Astrocyte (in vitro differentiated cells and primary cell): ENCODE measurements at regions not wholly inside any gene's neighbourhood (a gene's known extent, or its start where the extent isn't known, plus 50 kb on each side); places are given as distances from the start of the nearest gene placed in this dataset.

ENCODE experiments used
- DNase-seq: peaks from one replicate; pipeline ENCODE4 v3.0.0-alpha.2; 2010; ENCODE audit warnings: low read depth
- FAIRE-seq: peaks from 2 replicates; lab custom pipeline; 2011; peaks lifted over from hg19 to GRCh38; lab: Jason Lieb, UNC
- H2AFZ ChIP-seq: 2 replicates; pipeline ENCODE4 v1.6.0; 2012; ENCODE audit warnings: low read depth, low read length, inconsistent platforms
- H3K27ac ChIP-seq: 2 replicates; pipeline ENCODE4 v1.5.1; 2011; ENCODE audit warnings: low read depth, low read length, inconsistent platforms
- H3K27me3 ChIP-seq: 2 replicates; pipeline ENCODE4 v1.6.0; 2011; ENCODE audit warnings: low read length, inconsistent platforms; ENCODE audit not compliant: insufficient read depth
- H3K36me3 ChIP-seq: 2 replicates; pipeline ENCODE4 v1.5.1; 2011; ENCODE audit warnings: low read length, inconsistent platforms; ENCODE audit not compliant: insufficient read depth
- H3K4me1 ChIP-seq: 2 replicates; pipeline ENCODE4 v1.5.1; 2011; ENCODE audit warnings: low read length, inconsistent platforms; ENCODE audit not compliant: insufficient read depth
- H3K4me2 ChIP-seq: 2 replicates; pipeline ENCODE4 v1.6.0; 2012; ENCODE audit warnings: low read length, inconsistent platforms
- H3K4me3 ChIP-seq: 2 replicates; pipeline ENCODE4 v1.5.1; 2011; ENCODE audit warnings: low read depth, mild to moderate bottlenecking, low read length, inconsistent platforms; ENCODE audit not compliant: insufficient read depth
- H3K79me2 ChIP-seq: 2 replicates; pipeline ENCODE4 v1.6.0; 2012; ENCODE audit warnings: mild to moderate bottlenecking, low read length, inconsistent platforms; ENCODE audit not compliant: insufficient read depth
- H3K9ac ChIP-seq: 2 replicates; pipeline ENCODE4 v1.6.0; 2012; ENCODE audit warnings: mild to moderate bottlenecking, low read length, inconsistent platforms
- H3K9me3 ChIP-seq: 2 replicates; pipeline ENCODE4 v1.5.1; 2012; ENCODE audit warnings: low read depth, mild to moderate bottlenecking, low read length, inconsistent platforms; ENCODE audit not compliant: insufficient read depth
- H4K20me1 ChIP-seq: 2 replicates; pipeline ENCODE4 v1.6.0; 2012; ENCODE audit warnings: low read length, inconsistent platforms; ENCODE audit not compliant: insufficient read depth
- H3K27ac Mint-ChIP-seq: one replicate; pipeline ENCODE4 v1.8.0; 2021; ENCODE audit warnings: mild to moderate bottlenecking, mixed read lengths; ENCODE audit not compliant: unreplicated experiment
- H3K27me3 Mint-ChIP-seq: one replicate; pipeline ENCODE4 v1.8.0; 2021; ENCODE audit warnings: low read depth, mixed read lengths; ENCODE audit not compliant: unreplicated experiment
- H3K36me3 Mint-ChIP-seq: one replicate; pipeline ENCODE4 v1.8.0; 2021; ENCODE audit warnings: low read depth, mixed read lengths; ENCODE audit not compliant: unreplicated experiment
- H3K4me1 Mint-ChIP-seq: one replicate; pipeline ENCODE4 v1.8.0; 2021; ENCODE audit warnings: low read depth, mixed read lengths; ENCODE audit not compliant: unreplicated experiment
- H3K4me3 Mint-ChIP-seq: one replicate; pipeline ENCODE4 v1.8.0; 2021; ENCODE audit warnings: mild to moderate bottlenecking, moderate library complexity, mixed read lengths; ENCODE audit not compliant: unreplicated experiment
- H3K9me3 Mint-ChIP-seq: one replicate; pipeline ENCODE4 v1.8.0; 2021; ENCODE audit warnings: mild to moderate bottlenecking, mixed read lengths; ENCODE audit not compliant: unreplicated experiment
- CTCF ChIP-seq: IDR thresholded peaks from 2 replicates; pipeline ENCODE4 v1.5.1; 2011; ENCODE audit warnings: low read depth, mild to moderate bottlenecking, inconsistent platforms, low read length, moderate library complexity; ENCODE audit not compliant: insufficient read depth
- EZH2 ChIP-seq: IDR thresholded peaks from 2 replicates; pipeline ENCODE4 v1.6.1; 2012; ENCODE audit warnings: mild to moderate bottlenecking, low read length, inconsistent platforms; ENCODE audit not compliant: insufficient read depth

GRCh38 chr22:22712666-22713365 lies 68.4 kb downstream of the GGTLC2 start:
- TF ChIP-seq CTCF (no peak), EZH2 (no peak)
- Histone ChIP-seq H3K9me3 (no peaks in the 10 kb centered on the region), H3K4me2 (no peak overlapping the region), H3K79me2 (no peaks in the 10 kb centered on the region), H3K4me1 (no peaks in the 10 kb centered on the region), H2AFZ (no peak overlapping the region), H3K27ac (no peak overlapping the region), H3K4me3 (no peak overlapping the region), H3K36me3 (no peaks in the 10 kb centered on the region), H4K20me1 (no peaks in the 10 kb centered on the region), H3K27me3 (no peaks in the 10 kb centered on the region), H3K9ac (no peak overlapping the region)
- no peak overlapping the region for H3K27ac Mint-ChIP-seq
- peaks cover 74% of the 10 kb centered on the region for H3K27me3 Mint-ChIP-seq
- H3K4me3 Mint-ChIP-seq = no peak overlapping the region
- no peaks in the 10 kb centered on the region for H3K36me3 Mint-ChIP-seq
- DNase-seq (no peak), FAIRE-seq (no peak)
- no peaks in the 10 kb centered on the region for H3K4me1 Mint-ChIP-seq
- H3K9me3 Mint-ChIP-seq = peaks cover 2% of the 10 kb centered on the region

- Histone ChIP-seq H3K36me3 (no peaks in the 10 kb centered on the region), H3K4me2 (no peak overlapping the region), H3K9me3 (no peaks in the 10 kb centered on the region), H2AFZ (no peak overlapping the region), H3K4me1 (no peaks in the 10 kb centered on the region), H3K79me2 (no peaks in the 10 kb centered on the region), H3K4me3 (no peak overlapping the region), H3K27me3 (no peaks in the 10 kb centered on the region), H4K20me1 (no peaks in the 10 kb centered on the region), H3K9ac (no peak overlapping the region), H3K27ac (no peak overlapping the region)
- no peaks in the 10 kb centered on the region for H3K4me1 Mint-ChIP-seq
- H3K4me3 Mint-ChIP-seq = no peak overlapping the region
- DNase-seq (no peak), FAIRE-seq (no peak)
- H3K9me3 Mint-ChIP-seq = peaks cover 2% of the 10 kb centered on the region
- peaks cover 71% of the 10 kb centered on the region for H3K27me3 Mint-ChIP-seq
- H3K36me3 Mint-ChIP-seq = no peaks in the 10 kb centered on the region
- TF ChIP-seq CTCF = no peak
- no peak for TF ChIP-seq EZH2
- H3K27ac Mint-ChIP-seq = no peak overlapping the region
Observed at GRCh38 chr22:22713416-22713815, 69.0 kb downstream of the GGTLC2 start.

- Histone ChIP-seq H3K36me3 (no peaks in the 10 kb centered on the region), H3K9me3 (no peaks in the 10 kb centered on the region), H3K9ac (no peak overlapping the region), H4K20me1 (no peaks in the 10 kb centered on the region), H2AFZ (no peak overlapping the region), H3K4me2 (no peak overlapping the region), H3K27ac (no peak overlapping the region), H3K27me3 (no peaks in the 10 kb centered on the region), H3K79me2 (no peaks in the 10 kb centered on the region), H3K4me1 (no peaks in the 10 kb centered on the region), H3K4me3 (no peak overlapping the region)
- Mint-ChIP-seq H3K4me1 (no peaks in the 10 kb centered on the region), H3K9me3 (peaks cover 2% of the 10 kb centered on the region), H3K27ac (peak overlapping the region; percentile 58), H3K27me3 (peaks cover 60% of the 10 kb centered on the region), H3K4me3 (no peak overlapping the region), H3K36me3 (no peaks in the 10 kb centered on the region)
- TF ChIP-seq CTCF (no peak), EZH2 (no peak)
- FAIRE-seq (no peak), DNase-seq (no peak)
Observed at GRCh38 chr22:22714600-22715335, 70.4 kb downstream of the GGTLC2 start.
